Right renal cortex interstitium (tissue), 3 donors: ENCODE measurements at regions not wholly inside any gene's neighbourhood (a gene's known extent, or its start where the extent isn't known, plus 50 kb on each side); places are given as distances from the start of the nearest gene placed in this dataset.
"Not testable (repeated sequence)": the region's sequence is repeated elsewhere in the genome, so short reads cannot be mapped to it uniquely, and the experiment has no call there.

Experiments
- DNase-seq, 3 donors: peaks; one replicate each; pipeline ENCODE4 v3.0.0-alpha.2; 2013; ENCODE audit warnings: low read depth in 3 of 3, low spot score in 2 of 3

GRCh38 chr15:95044745-95045417 is 813.5 kb downstream of the MCTP2 start:
- no peak for DNase-seq

- no peak for DNase-seq
Measured at GRCh38 chr15:95051861-95052260, 820.5 kb downstream of the MCTP2 start.

GRCh38 chr15:95059346-95059905 is 828.1 kb downstream of the MCTP2 start:
- no peak for DNase-seq

DNA sequence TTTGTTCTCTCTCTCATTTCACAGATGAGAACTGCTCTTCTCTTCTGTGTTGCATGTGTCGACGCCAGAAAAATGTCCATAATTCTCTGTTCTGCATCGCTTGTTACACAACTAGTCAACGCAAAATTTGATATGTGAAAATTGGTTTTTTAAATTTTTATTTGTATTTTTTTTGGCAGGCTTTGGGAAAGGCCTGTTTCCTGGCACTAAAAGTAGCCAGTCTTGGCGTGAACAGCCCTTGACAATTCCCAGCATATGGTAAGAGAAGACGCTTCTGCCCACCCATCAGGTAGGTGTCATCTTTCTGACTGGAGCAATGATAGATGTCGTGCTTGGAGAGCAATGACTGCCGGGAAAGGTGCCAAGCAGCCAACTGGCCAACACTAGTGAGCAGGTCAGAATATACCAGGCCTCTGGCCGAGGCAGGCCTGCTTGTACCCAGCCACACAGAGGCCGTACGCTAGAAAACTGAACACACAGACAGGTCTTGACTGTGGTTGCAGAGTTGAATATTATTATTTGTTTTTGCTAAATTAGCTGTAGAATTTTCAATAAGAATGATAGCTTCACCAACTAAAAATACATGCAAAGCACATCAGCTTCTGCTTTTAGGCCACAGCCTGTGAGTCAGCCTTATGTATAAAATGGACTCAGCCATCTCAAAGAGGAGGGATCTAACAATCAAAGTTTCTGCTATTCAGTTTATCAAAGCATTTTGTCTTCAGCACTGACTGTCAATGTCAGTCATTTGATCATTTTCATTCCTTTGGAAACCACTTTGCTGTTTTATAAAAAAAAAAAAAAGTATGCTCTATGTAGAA is 837.5 kb downstream of the MCTP2 start:
- no peak for DNase-seq

- no peak for DNase-seq
Measured at GRCh38 chr15:95075792-95076677, 844.7 kb downstream of the MCTP2 start.

DNA sequence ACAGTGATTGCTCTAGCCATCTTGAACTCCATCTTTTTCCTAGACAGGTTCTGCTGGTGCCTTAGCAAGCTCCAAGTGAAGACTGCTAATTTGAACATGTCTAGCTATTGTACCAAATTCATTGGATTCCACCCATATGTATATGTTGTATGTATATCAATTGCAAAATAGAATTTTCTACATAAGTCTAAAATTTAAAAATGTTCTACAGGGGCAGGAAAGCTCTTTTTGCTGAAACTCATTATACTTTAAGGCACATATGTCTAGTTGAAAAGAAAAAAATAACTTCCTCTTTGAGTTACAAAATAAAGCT is 845.3 kb downstream of the MCTP2 start:
- no peak for DNase-seq

- DNase-seq = no peak
Measured at GRCh38 chr15:95078003-95078402, 846.6 kb downstream of the MCTP2 start.

DNA sequence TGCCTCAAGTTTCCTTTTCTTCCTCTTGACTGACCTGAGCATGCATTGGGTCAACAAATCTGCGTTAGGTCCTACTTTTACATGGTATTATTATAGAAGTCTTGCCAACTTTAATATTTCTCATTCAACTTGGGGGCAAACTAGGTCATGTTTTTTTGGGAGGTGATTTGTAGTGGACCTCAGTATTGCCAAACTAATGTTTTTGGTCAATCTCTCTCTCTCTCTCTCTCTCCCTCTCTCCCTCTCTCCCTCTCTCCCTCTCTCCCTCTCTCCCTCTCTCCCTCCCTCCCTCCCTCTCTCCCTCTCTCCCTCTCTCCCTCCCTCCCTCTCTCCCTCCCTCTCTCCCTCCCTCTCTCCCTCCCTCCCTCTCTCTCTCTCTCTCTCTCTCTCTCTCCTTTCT is 848.9 kb downstream of the MCTP2 start:
- DNase-seq = not testable (repeated sequence)

DNA sequence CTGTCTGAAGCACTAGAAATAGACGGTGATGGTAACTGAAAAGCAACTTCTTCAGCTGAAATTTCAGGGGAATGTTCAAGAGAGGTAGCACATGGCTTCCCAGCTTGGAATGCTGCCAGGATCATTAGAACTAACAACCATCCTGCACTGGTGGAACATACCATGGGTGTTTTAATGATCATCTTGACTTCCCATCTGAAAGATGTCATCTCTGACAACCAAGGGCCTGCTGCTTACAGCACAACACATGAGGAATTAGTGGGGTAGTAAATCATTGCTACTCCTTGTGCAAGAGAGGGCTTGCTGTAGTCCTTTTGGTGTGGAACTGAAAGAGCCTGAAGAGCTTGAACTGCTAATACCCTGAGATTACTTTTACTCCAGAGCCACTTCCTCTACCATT is 853.7 kb downstream of the MCTP2 start:
- DNase-seq = peak in 1 of 3 donors; percentile 32

GRCh38 chr15:95086531-95087252 is 855.3 kb downstream of the MCTP2 start:
- DNase-seq = no peak

GRCh38 chr15:95087253-95087609 is 855.9 kb downstream of the MCTP2 start:
- no peak for DNase-seq

- no peak for DNase-seq
Measured at GRCh38 chr15:95091444-95091843, 860.1 kb downstream of the MCTP2 start.

GRCh38 chr15:95095250-95095649 is 863.9 kb downstream of the MCTP2 start:
- DNase-seq = no peak

DNA sequence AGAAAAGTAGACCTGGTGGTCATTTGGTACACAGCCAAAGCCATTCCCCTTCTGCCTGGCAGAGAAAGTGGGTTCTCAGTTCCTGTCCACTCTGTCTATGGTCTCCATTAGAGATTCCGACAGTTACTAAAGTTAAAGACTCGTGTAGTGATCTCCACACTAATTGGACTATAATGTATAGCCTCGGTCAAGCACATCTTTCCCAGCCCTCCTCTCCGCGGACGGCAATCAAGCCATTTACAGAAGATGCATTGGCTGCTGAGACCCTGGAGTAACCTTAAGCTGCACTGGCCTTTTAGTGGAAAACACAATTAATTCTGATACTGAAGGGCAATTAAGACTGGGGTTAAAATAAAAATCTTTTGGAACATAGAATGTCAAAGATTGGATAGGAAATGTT is 865.3 kb downstream of the MCTP2 start:
- no peak for DNase-seq

DNA sequence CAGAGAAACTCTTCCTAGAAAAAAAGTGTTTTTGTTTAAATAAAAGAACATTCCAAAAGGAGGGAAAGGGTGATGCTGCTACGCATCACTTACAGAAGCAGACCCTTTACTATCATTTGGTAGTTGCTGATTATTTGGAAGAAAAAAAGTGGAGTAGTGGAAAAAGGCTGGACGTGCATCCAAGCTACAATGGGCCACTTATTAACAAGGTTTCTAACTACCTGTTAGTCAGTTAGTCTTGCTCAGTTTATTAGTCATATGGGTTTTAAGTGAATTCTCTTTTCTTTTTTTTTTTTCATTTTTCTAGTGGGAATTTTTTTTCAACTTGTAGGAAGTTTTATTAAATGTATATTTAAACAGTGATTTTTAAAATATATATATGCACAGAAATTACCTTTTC is 866.0 kb downstream of the MCTP2 start:
- DNase-seq = no peak

DNA sequence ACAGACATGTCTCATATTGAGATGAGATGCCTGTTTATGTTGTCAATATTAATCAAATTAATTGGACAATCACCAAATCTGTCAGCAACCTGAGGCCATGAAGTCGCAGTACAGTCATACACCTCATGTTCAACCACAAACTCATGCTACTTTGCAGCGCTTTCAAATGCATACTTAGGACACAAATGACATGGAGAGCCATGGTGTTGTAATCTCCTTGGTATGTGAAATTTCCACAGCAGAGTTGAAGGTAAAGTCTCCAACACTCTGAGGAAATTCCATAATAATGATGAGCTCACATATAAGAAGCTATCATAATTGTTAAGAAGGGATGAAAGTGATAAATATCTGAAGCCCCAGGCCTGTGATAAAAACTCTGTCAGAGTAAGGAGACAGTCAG is 873.9 kb downstream of the MCTP2 start:
- no peak for DNase-seq

DNA sequence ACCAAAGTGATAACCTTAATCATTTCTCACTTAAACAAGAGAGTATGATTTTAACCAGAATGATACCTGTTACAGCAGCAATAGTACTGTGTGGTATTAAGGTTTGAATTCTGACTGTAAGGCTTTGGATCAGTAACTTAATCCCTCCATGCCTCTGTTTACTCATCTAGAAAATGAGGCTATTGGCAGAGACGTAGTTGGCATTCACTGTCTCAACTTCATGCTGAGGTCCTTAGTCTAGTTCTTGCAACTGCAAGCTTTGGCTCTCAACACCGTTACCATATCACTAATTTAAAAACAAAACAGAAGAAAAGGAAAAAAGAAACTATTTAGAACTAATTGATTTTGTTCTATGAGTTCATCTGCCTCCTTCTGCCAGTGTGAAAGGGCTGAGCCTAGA is 875.4 kb downstream of the MCTP2 start:
- DNase-seq = no peak

DNA sequence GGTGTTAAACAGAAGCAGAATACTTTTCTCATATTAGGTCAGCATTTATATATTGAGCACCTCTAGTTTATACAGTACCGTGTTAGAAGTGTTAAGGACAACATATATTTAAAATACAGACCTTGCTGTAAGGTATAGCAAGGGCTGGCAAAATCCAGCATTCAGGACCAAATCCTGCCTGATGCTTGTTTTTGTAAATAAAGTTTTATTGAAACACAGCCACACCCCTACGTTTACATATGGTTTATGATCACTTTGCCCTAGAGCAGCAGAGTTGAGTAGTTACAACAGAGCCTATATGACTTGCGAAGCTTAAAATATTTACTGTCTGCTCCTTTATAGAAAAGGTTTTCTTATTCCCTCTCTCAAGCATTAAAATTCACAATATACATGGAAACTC is 877.3 kb downstream of the MCTP2 start:
- no peak for DNase-seq

- DNase-seq = no peak
Measured at GRCh38 chr15:95111969-95112368, 880.6 kb downstream of the MCTP2 start.

DNA sequence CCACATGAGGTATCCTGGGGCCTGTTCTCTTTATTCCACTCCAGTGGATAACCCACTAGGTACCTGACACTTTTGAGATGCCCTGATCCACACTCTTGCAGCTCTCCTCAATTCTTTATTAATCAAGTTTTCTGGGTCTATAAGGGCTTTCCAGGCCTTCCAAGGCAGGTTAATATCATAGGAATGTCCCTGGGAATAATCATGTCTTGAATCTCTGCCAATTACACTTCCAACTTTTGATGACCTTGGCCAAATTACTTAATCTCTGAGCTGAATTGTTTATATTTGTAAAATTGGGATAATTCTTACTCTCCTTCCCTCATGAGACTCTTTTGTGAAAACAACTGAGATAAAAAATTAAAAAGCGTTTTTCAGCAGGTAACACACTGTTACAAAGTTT is 881.7 kb downstream of the MCTP2 start:
- no peak for DNase-seq
